ENCODE measurements at regions not wholly inside any gene's neighbourhood (a gene's known extent, or its start where the extent isn't known, plus 50 kb on each side); places are given as distances from the start of the nearest gene placed in this dataset.

DNA sequence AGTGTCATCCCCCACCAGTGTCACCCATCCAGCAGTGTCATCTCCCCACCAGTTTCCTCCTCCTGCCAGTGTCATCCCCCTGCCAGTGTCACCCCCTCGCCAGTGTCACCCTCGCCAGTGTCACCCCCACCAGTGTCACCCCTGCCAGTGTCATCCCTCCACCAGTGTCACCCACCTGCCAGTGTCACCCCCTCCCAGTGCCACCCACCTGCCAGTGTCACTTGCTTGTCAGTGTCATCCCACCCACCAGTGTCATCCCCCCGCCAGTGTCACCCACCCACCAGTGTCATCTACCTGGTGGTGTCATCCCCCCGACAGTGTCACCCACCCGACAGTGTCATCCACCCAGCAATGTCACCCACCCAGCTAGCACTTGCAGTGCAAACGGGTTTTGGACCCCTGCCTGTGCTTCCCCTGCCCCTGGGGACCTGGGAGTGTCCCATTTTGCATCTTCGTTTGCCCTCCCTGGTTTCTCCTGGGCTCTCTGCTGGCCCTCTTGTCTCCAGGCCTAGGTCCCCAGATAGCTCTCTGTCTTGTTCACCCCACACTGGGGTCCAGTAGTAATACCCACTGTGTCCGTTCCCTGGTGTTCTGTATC lies 99.8 kb upstream of the PRR20G start:
- DNase-seq = no peak
- no peak overlapping the region for H2BK20ac ChIP-seq (ENCODE audit: low read depth, low read length, poor library complexity, severe bottlenecking)
- H3K27me3 Mint-ChIP-seq (ENCODE audit: low read depth) = peaks cover 11% of the 10 kb centered on the region
- no peak overlapping the region for H2BK15ac ChIP-seq (ENCODE audit: low read depth, low read length)
- H3K4me1 ChIP-seq (ENCODE audit: insufficient read depth, low read length) = no peaks in the 10 kb centered on the region; the same call in 1 of the 2 replicates
- H3K4me1 Mint-ChIP-seq = peaks cover 5 to 15% of the 10 kb centered on the region in 2 experiments
- H3K27ac Mint-ChIP-seq = no peak overlapping the region
- H3K23ac ChIP-seq (ENCODE audit: insufficient read length, low read depth, low read length) = no peak overlapping the region
- H3K18ac ChIP-seq (ENCODE audit: insufficient read length, low read depth, low read length) = no peak overlapping the region
- H3K9me3 Mint-ChIP-seq = peaks cover 0 to 6% of the 10 kb centered on the region in 2 experiments; a peak in 2 of 5 replicates
- H3T11ph ChIP-seq (ENCODE audit: low read length) = no peak overlapping the region
- no peak overlapping the region for H4K91ac ChIP-seq (ENCODE audit: insufficient read length, low read depth, low read length)
- H2BK5ac ChIP-seq (ENCODE audit: insufficient read length, low read length) = no peak overlapping the region
- H3K4me3 Mint-ChIP-seq = no peak overlapping the region
- H3K23me2 ChIP-seq (ENCODE audit: insufficient read length, low read depth, low read length, poor library complexity, severe bottlenecking) = no peaks in the 10 kb centered on the region
- H3K79me1 ChIP-seq (ENCODE audit: insufficient read depth, low read depth, low read length, poor library complexity, severe bottlenecking) = no peaks in the 10 kb centered on the region
- no peak overlapping the region for H3K4me2 ChIP-seq (ENCODE audit: insufficient read depth, insufficient read length, low read length)
- no peak overlapping the region for H2BK120ac ChIP-seq (ENCODE audit: low read depth, low read length, poor library complexity, severe bottlenecking)
- H2BK12ac ChIP-seq (ENCODE audit: insufficient read length, low read depth, low read length) = no peak overlapping the region
- no peak overlapping the region for H3K4ac ChIP-seq (ENCODE audit: low read depth, low read length)
- H3K36me3 Mint-ChIP-seq (ENCODE audit: insufficient read depth in 1 of 3, low read depth in 3 of 3) = no peaks in the 10 kb centered on the region; a peak in 1 of 7 replicates
- H3K27ac ChIP-seq (ENCODE audit: insufficient read length, low read depth, low read length) = no peak overlapping the region
- H2AFZ ChIP-seq (ENCODE audit: low read length) = no peak overlapping the region
- TF ChIP-seq CTCF (conservative IDR thresholded peaks at IDR 0.05) = no peak
- no peak overlapping the region for H3K9ac ChIP-seq (ENCODE audit: extremely low read depth, insufficient read length, low read length)
- no peaks in the 10 kb centered on the region for H4K20me1 ChIP-seq (ENCODE audit: control insufficient read depth, insufficient read depth, insufficient read length)
- no peak overlapping the region for H3K56ac ChIP-seq (ENCODE audit: insufficient read length, low read depth, low read length)
- no peak overlapping the region for H4K8ac ChIP-seq (replicated peaks; ENCODE audit: insufficient read length, low read depth, low read length)
- H3K27me3 ChIP-seq (ENCODE audit: insufficient read depth, low read length) = no peaks in the 10 kb centered on the region
- no peak overlapping the region for H4K5ac ChIP-seq (ENCODE audit: insufficient read length, low read depth, low read length)
- no peak overlapping the region for H2AK5ac ChIP-seq (ENCODE audit: insufficient read length, low read length)
- no CpG with 5 or more reads among the region's 8 CpGs for WGBS (ENCODE audit: extremely low coverage, insufficient read length, low lambda C conversion rate)
- H3K9me3 ChIP-seq (ENCODE audit: control insufficient read depth, low read depth, low read length) = no peaks in the 10 kb centered on the region
- no peak overlapping the region for H3K14ac ChIP-seq (ENCODE audit: insufficient read depth, low read length)
- no peaks in the 10 kb centered on the region for H3K79me2 ChIP-seq (ENCODE audit: insufficient read depth, low read length)
